ENCODE measurements at regions not wholly inside any gene's neighbourhood (a gene's known extent, or its start where the extent isn't known, plus 50 kb on each side); places are given as distances from the start of the nearest gene placed in this dataset.
"Not testable (repeated sequence)": the region's sequence is repeated elsewhere in the genome, so short reads cannot be mapped to it uniquely, and the experiment has no call there.

GRCh38 chr4:75168548-75168947 is 235.6 kb downstream of the PARM1 start:
- intact Hi-C loops (cut with micrococcal nuclease), result no loop called here
- H3K4me1 ChIP-seq (ENCODE audit: control insufficient read depth, extremely low read depth, insufficient read depth, low read length), result no peaks in the 10 kb centered on the region
- no peaks in the 10 kb centered on the region for H3K9me3 ChIP-seq (replicated peaks; ENCODE audit: control insufficient read depth, insufficient read depth, low read length)
- H3K27ac ChIP-seq (ENCODE audit: insufficient read depth, low read depth, low read length), result no peak overlapping the region
- no peak overlapping the region for H3K9ac ChIP-seq (replicated peaks; ENCODE audit: extremely low read depth, insufficient read depth, low read length)
- no TSS peak for BruUV-seq (replicated peaks)
- no peaks in the 10 kb centered on the region for H4K20me1 ChIP-seq (replicated peaks; ENCODE audit: control insufficient read depth, extremely low read depth, insufficient read depth, low read length)
- DNase-seq (ENCODE audit: low read depth, low spot score), result no peak
- ChIA-PET POLR2A (no interaction called here), CTCF (no interaction called here)
- no peak for FAIRE-seq
- TF ChIP-seq FOS (IDR thresholded peaks at IDR 0.05; ENCODE audit: borderline replicate concordance, insufficient read depth, low read length) (no peak), POLR2AphosphoS5 (IDR thresholded peaks at IDR 0.05; ENCODE audit: insufficient read depth, low read depth, low read length) (no peak), JUN (IDR thresholded peaks at IDR 0.05; ENCODE audit: borderline replicate concordance, insufficient read depth, insufficient read length, low read depth) (no peak), POLR2A (IDR thresholded peaks at IDR 0.05; ENCODE audit: low read depth, low read length) (no peak), MAX (IDR thresholded peaks at IDR 0.05; ENCODE audit: insufficient read depth, insufficient read length) (no peak), MYC (IDR thresholded peaks at IDR 0.05; ENCODE audit: low read depth, low read length) (no peak), EZH2 (IDR thresholded peaks at IDR 0.05; ENCODE audit: borderline replicate concordance, low read depth, low read length, severe bottlenecking) (no peak), GATA2 (IDR thresholded peaks at IDR 0.05; ENCODE audit: insufficient read depth, insufficient read length, low read depth, low read length) (no peak)
- TF ChIP-seq, protein P1, sequence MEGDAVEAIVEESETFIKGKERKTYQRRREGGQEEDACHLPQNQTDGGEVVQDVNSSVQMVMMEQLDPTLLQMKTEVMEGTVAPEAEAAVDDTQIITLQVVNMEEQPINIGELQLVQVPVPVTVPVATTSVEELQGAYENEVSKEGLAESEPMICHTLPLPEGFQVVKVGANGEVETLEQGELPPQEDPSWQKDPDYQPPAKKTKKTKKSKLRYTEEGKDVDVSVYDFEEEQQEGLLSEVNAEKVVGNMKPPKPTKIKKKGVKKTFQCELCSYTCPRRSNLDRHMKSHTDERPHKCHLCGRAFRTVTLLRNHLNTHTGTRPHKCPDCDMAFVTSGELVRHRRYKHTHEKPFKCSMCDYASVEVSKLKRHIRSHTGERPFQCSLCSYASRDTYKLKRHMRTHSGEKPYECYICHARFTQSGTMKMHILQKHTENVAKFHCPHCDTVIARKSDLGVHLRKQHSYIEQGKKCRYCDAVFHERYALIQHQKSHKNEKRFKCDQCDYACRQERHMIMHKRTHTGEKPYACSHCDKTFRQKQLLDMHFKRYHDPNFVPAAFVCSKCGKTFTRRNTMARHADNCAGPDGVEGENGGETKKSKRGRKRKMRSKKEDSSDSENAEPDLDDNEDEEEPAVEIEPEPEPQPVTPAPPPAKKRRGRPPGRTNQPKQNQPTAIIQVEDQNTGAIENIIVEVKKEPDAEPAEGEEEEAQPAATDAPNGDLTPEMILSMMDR (IDR thresholded peaks at IDR 0.05; ENCODE audit: extremely low read depth in 1 of 2, insufficient read depth in 1 of 2, low read depth in 1 of 2, low read length in 2 of 2), result no peak
- dilution Hi-C loops (cut with MboI; ENCODE audit: extremely low pct_ligation_motif_present, low sequenced_read_pairs), result no loop called here
- no peak overlapping the region for H2AFZ ChIP-seq (ENCODE audit: low read depth, low read length)
- H3K4me3 ChIP-seq (replicated peaks in 1 of 3; ENCODE audit: insufficient read depth in 1 of 3, low read depth in 1 of 3, low read length in 3 of 3), result no peak overlapping the region
- no peaks in the 10 kb centered on the region for H3K27me3 ChIP-seq (ENCODE audit: control insufficient read depth in 2 of 2, insufficient read depth in 2 of 2, low read length in 2 of 2)
- H3K36me3 ChIP-seq (ENCODE audit: control insufficient read depth in 2 of 2, extremely low read depth in 1 of 2, insufficient read depth in 2 of 2, low read length in 2 of 2), result no peaks in the 10 kb centered on the region
- H3K79me2 ChIP-seq (ENCODE audit: control insufficient read depth, insufficient read depth, low read length), result no peaks in the 10 kb centered on the region
- H3K9me1 ChIP-seq (replicated peaks; ENCODE audit: control insufficient read depth, extremely low read depth, insufficient read depth, low read length), result no peaks in the 10 kb centered on the region
- no peak overlapping the region for H3K4me2 ChIP-seq (ENCODE audit: insufficient read depth, low read length)

DNA sequence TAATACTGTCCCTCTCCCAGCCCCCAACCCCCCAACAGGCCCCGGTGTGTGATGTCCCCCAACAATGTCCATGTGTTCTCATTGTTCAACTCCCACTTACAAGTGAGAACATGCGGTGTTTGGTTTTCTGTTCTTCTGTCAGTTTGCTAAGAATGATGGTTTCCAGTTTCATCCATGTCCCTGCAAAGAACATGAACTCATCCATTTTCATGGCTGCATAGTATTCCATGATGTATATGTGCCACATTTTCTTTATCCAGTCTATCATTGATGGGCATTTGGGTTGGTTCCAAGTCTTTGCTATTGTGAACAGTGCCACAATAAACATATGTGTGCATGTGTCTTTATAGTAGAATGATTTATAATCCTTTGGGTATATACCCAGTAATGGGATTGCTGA is 232.2 kb downstream of the PARM1 start:
- H3K9me1 ChIP-seq (replicated peaks; ENCODE audit: control insufficient read depth, extremely low read depth, insufficient read depth, low read length); H3K4me2 ChIP-seq (ENCODE audit: insufficient read depth, low read length); H2AFZ ChIP-seq (ENCODE audit: low read depth, low read length); CTCF ChIA-PET; H3K9me3 ChIP-seq (replicated peaks; ENCODE audit: control insufficient read depth, insufficient read depth, low read length); H3K27me3 ChIP-seq (ENCODE audit: control insufficient read depth in 2 of 2, insufficient read depth in 2 of 2, low read length in 2 of 2); H3K79me2 ChIP-seq (ENCODE audit: control insufficient read depth, insufficient read depth, low read length); intact Hi-C loops (cut with micrococcal nuclease); H4K20me1 ChIP-seq (replicated peaks; ENCODE audit: control insufficient read depth, extremely low read depth, insufficient read depth, low read length); H3K4me3 ChIP-seq (replicated peaks in 1 of 3; ENCODE audit: insufficient read depth in 1 of 3, low read depth in 1 of 3, low read length in 3 of 3); H3K36me3 ChIP-seq (ENCODE audit: control insufficient read depth in 2 of 2, extremely low read depth in 1 of 2, insufficient read depth in 2 of 2, low read length in 2 of 2); DNase-seq (ENCODE audit: low read depth, low spot score); H3K4me1 ChIP-seq (ENCODE audit: control insufficient read depth, extremely low read depth, insufficient read depth, low read length); POLR2A ChIA-PET; FAIRE-seq; H3K27ac ChIP-seq (ENCODE audit: insufficient read depth, low read depth, low read length); H3K9ac ChIP-seq (replicated peaks; ENCODE audit: extremely low read depth, insufficient read depth, low read length); dilution Hi-C loops (cut with MboI; ENCODE audit: extremely low pct_ligation_motif_present, low sequenced_read_pairs); BruUV-seq (replicated peaks): not testable (repeated sequence)

Measured in endothelial cell of umbilical vein (primary cell).